ENCODE measurements at regions not wholly inside any gene's neighbourhood (a gene's known extent, or its start where the extent isn't known, plus 50 kb on each side); places are given as distances from the start of the nearest gene placed in this dataset.

- TF ChIP-seq CTCF (IDR thresholded peaks at IDR 0.05; ENCODE audit: extremely low read depth in 1 of 2, insufficient read depth in 1 of 2, low read depth in 1 of 2, low read length in 2 of 2): no peak
- TF ChIP-seq POLR2AphosphoS5 (IDR thresholded peaks at IDR 0.05; ENCODE audit: insufficient read depth, low read depth, low read length): no peak
- no peak for TF ChIP-seq MYC (IDR thresholded peaks at IDR 0.05; ENCODE audit: low read depth, low read length)
- no peak for TF ChIP-seq POLR2A (IDR thresholded peaks at IDR 0.05; ENCODE audit: low read depth, low read length)
- TF ChIP-seq EZH2 (IDR thresholded peaks at IDR 0.05; ENCODE audit: borderline replicate concordance, low read depth, low read length, severe bottlenecking): no peak
Observed at GRCh38 chr14:34041220-34041619, 90.3 kb upstream of the EGLN3 start.

Measured in endothelial cell of umbilical vein (primary cell).